GM19238 (cell line): ENCODE measurements at regions not wholly inside any gene's neighbourhood (a gene's known extent, or its start where the extent isn't known, plus 50 kb on each side); places are given as distances from the start of the nearest gene placed in this dataset.

ENCODE experiments used
- DNase-seq: peaks from one replicate; pipeline ENCODE4 v3.0.0; 2011; ENCODE audit warnings: low spot score; ENCODE audit not compliant: insufficient read length

GRCh38 chr5:167466992-167467391, 824.5 kb upstream of the WWC1 start:
- DNase-seq = no peak

DNA sequence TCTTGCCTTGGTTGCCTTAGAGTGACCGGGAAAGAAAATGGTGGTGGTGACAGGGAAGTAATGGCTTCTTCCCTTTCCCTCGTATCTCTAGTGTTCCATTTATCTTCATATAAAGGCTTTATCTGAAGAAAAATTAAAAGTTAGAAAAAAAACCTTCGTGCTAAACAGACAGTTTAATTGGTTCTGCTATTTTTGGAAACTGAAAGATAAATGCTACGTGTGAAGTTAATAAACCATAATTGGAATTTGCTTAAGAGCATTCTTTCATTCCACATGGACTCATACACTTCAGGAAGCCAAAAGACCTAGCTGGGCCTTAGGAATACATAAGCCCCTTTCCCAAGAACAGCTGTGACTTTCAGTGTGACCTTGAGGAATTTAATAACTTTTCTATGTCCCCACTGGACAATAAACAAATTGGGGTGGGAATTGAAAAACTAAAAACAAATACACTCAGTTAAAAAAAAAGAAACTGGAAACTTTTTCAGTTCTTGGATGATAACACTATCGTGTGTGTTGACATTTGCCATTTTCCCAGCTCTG, 818.8 kb upstream of the WWC1 start:
- no peak for DNase-seq

GRCh38 chr5:167478188-167478587, 813.3 kb upstream of the WWC1 start:
- DNase-seq = no peak

DNA sequence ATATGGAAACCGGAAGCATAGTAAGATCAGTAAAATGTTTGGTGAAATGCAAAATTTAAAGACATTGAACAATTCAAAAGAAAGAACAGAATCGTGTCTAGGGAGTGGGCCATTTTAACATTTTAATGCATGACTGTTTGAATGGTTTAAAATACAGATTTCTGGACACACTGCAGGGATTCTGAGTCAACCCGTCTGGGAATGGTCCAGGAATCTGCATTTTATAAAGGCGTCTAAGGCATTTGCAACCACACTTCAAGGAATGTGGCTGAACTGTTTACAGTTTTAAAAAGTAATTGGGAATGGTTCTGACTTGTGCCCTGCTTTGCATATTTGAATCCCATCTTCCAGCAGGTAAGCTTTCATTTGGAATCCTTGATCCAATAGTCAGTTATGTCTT, 811.7 kb upstream of the WWC1 start:
- DNase-seq = no peak

DNA sequence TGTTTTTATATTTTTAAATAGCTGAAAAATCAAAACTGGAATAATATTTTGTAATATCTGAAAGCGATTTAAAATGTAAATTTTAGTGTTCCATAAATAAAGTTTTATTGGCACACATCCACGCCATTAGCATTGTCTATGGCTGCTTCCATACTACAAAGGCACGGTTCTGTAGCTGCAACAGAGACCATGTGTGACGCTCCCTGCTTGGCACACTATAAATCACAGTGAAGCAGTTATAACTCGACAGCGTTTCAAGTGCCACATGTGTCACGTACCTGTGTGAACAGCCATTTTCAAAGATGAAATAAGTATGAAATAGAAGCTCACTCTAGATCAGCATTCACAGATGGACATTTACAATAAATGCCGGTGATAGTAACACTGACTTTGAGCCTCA, 810.1 kb upstream of the WWC1 start:
- DNase-seq = no peak

DNA sequence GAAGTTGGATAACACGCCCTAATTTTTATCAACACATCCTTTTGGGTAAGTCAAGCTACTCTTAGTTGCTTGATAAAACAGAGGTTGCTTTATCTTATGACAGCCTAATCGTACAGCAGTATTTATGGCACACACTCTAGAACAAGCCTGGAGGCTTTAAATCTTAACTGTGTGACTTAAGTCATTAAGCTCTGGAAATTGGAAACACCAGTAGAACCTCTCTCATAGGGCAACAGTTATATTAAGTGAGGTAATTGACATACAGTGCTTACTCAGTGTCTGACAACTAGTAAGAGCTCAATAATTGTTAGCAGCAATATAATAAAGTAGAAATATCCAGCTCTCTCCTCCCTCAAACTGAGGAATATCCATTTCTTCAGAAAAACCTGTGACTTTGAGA, 808.9 kb upstream of the WWC1 start:
- DNase-seq = no peak

DNA sequence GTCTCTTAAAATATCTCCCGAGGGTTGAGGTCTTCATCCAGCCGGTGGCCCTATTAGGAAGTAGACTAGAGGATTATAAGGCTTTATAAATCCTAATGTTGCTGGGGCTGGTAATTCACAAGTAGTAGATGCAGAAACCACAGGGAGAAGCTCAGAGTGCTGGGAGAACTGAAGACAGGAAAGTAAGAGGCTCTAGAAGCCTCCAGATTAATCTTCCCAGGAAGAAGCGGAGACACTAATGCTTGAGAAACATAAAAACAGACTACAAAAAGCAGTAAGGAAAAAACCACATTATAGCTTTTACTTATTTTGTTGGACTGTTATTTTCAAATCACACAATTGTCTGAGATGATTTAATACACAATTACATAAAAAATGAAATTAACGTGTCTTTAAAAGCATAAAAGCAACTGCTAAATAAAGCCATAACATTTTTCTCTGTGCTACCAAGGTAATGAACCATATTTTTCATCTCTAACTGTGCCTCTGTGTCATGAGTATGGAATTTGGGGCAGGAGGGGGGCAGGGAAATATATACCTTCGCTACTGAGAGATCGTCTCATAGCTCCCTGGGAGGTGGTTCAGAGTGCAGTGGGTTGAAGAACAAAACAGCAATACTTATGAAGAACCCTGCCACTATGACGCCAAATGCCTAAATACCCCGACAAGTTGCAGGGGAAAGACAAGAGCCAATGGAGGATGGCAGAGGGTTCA, 806.2 kb upstream of the WWC1 start:
- DNase-seq = no peak

DNA sequence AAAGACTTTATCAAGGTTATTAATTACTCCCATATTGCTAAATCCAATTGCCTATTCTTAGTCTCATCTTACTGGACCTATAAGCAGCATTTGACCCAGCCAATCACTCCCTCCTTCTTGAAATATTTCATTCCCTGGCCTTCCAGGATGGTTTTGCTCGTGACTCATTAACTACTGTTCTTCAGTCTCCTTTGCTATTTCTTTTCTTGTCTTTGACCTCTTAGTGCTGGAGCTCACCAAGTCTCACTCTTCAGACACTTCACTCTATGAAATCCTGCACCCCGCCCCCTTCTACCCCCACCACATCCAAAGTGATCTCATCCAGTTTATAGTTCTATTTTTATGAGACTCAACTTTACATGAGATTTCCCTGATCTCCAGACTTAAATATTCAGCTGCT, 803.1 kb upstream of the WWC1 start:
- no peak for DNase-seq

GRCh38 chr5:167489202-167489601, 802.2 kb upstream of the WWC1 start:
- DNase-seq = no peak

DNA sequence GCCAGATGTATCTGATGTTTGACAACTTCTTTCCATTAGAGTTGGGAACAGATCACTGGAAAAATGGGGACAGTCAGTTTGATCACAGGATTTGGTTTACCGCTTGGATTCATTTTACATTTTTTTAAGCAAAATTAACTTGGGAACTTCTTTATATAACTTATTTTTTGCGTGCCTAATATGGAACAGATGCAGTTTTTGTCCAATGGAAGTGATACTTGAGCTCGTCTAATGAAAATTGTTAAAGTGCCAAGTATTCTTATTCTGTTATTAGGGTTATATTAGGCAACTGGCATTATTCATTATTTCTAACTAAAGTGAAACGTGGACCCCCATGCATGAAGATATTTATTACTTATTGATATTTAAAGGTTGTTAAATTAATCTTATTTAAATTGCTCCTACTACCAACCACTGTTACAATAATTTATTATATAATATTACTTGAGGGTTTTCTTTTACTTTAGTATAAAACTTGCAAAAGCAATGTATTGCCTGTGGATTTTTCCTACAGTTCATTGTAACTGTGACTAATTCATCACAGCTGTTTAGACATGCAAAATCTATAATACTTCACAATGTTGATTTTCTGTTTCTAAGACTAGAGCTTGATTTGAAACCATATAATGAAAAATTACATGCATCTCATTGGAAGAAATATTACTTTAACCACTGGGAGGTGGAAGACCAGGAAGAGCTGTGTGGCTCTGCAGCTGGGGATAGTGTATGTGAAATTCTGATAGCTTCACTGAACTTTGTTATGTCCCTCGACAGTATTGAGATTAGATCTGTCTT, 787.3 kb upstream of the WWC1 start:
- no peak for DNase-seq

GRCh38 chr5:167507463-167508233, 783.8 kb upstream of the WWC1 start:
- no peak for DNase-seq

GRCh38 chr5:167509076-167509475, 782.4 kb upstream of the WWC1 start:
- DNase-seq = no peak

GRCh38 chr5:167511276-167511675, 780.2 kb upstream of the WWC1 start:
- DNase-seq = no peak

GRCh38 chr5:167512111-167512510, 779.3 kb upstream of the WWC1 start:
- DNase-seq = no peak

DNA sequence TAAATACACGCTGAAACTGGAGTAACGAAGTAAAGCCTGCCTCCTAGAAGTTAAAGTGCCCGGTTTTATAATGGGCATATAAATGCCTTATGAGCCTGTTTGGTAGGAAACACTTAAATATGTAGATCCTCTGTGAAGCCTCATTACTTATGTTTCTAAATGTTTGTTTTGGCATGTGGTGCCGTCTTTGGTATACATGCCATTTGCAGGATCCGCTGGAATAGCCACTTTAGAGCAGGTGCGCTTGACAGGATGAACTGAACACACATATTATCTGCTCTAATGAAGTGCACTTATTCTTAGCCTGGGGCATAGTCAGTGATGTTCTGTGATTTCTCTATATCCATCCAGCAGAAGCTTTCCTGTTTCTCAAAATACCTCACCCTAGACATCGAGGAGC, 778.1 kb upstream of the WWC1 start:
- DNase-seq = no peak

DNA sequence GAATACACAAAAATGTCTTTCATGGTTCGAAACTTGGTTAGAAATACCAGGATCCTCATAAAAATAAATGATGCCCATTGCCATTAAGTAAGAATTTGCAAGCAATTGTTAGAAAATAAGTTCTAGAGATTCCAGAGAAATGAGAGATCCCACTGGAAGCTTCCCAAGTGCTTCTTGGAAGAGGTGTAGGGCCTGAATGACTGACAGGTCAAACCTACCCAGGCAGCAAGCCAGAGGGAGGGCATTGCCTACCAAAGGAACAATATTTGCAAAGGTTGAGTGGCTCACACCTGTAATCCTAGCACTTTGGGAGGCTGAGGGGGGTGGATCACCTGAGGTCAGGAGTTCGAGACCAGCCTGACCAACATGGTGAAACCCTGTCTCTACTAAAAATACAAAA, 777.0 kb upstream of the WWC1 start:
- DNase-seq = no peak

- DNase-seq = no peak
Observed at GRCh38 chr5:167525004-167525403, 766.4 kb upstream of the WWC1 start.

DNA sequence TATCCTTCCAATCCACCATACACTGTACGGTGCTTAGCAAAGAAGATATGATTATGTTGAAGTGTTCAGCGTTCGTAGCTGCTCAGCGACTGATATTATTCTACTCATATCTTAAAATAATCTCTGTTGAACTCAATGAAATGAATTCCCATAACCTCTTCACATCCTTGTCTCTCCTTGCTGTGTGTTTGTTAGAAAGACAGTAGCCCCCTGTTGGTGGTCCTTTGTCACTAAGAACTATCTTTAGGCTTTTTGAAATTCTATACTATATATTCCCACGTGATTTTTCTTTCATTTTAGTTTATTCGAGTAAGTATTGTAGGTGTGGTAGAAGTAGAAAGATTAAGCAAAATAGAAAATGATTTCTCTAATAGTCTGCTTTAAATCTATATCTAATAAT, 762.8 kb upstream of the WWC1 start:
- DNase-seq = no peak

DNA sequence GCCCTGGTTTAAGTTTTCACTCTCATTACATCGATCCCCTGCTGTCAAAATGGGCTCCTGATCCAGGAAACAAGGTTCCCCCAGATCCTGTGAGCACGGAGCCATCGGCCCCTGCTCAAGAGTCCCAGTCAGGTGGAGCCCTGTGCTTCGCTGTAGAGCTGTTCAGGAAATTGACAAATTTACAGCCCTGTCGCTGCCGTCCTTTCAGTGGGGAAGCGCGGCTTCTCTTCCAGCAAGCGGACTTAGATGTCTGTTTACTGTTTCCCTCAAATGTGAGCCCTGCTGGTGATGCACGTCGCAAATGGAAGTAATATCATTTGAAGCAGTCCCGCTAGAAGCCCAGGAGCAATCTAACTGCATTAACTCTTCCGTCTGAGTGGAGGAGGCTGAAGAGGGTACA, 760.9 kb upstream of the WWC1 start:
- no peak for DNase-seq

GRCh38 chr5:167533814-167534795, 757.3 kb upstream of the WWC1 start:
- DNase-seq = no peak

DNA sequence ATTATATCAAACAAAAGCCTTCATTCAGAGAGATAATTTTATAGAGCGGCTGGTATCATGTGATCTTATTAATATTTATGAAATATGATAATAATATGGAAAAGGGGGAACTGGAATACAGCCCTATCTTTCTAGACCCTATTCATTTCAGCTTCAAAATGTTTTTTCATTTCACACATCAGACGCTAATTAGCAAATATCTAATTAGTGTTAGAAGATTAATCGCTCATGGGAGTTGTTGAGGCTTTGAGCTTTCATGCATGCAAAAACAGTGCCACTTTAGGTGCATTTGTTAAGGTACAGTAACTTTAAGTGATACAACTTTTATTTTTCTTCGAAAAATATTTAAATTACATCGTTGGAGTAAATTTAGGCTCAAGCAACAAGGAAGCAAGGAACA, 751.7 kb upstream of the WWC1 start:
- DNase-seq = no peak
